Vagina (tissue), 2 donors: ENCODE measurements at regions not wholly inside any gene's neighbourhood (a gene's known extent, or its start where the extent isn't known, plus 50 kb on each side); places are given as distances from the start of the nearest gene placed in this dataset.

Experiments used
- CTCF ChIP-seq, 3 experiments: fragments of 450-650 bp in 2 of 3; fragments of 200-600 bp in 1 of 3; sonication (generic) in 1 of 3; IDR thresholded peaks; one replicate each; pipeline ENCODE4 v1.5.1; 2017 to 2019; ENCODE audit warnings: antibody characterized with exemption in 3 of 3, mild to moderate bottlenecking in 2 of 3, moderate library complexity in 2 of 3
- POLR2AphosphoS5 ChIP-seq, 2 donors: sonication (generic); formaldehyde crosslinking; IDR thresholded peaks; one replicate each; pipeline ENCODE4 v1.9.0; 2017; ENCODE audit warnings: antibody characterized with exemption in 2 of 2, mild to moderate bottlenecking in 2 of 2, low read depth in 1 of 2; ENCODE audit not compliant: insufficient read depth in 1 of 2

GRCh38 chr4:54961357-54961975 lies 163.9 kb downstream of the KDR start:
- TF ChIP-seq CTCF (IDR thresholded peaks at IDR 0.05) (peak in 1 of 3 experiments; percentile 43), POLR2AphosphoS5 (IDR thresholded peaks at IDR 0.05; ENCODE audit: insufficient read depth in 1 of 2, low read depth in 1 of 2) (no peak)
